DND-41 (cell line): ENCODE measurements at regions not wholly inside any gene's neighbourhood (a gene's known extent, or its start where the extent isn't known, plus 50 kb on each side); places are given as distances from the start of the nearest gene placed in this dataset.

ENCODE experiments used
- ATAC-seq: fragments of 200-7000 bp; cut with Tn5 transposase; 3 replicates; pipeline ENCODE4 v1.9.1; 2021; ENCODE audit warnings: low read depth; ENCODE audit not compliant: insufficient read depth
- DNase-seq: peaks from one replicate; pipeline ENCODE4 v3.0.0-alpha.2; 2020
- H2AFZ ChIP-seq: 2 replicates; pipeline ENCODE4 v1.6.0; 2012; ENCODE audit warnings: low read depth, low read length
- H3K27ac ChIP-seq: 2 replicates; pipeline ENCODE4 v1.5.1; 2012; ENCODE audit warnings: low read length, inconsistent platforms
- H3K27me3 ChIP-seq: fragments of 200-600 bp; sonication (generic); 2 replicates; pipeline ENCODE4 v1.6.0; 2012; ENCODE audit warnings: low read length, mild to moderate bottlenecking, inconsistent platforms; ENCODE audit not compliant: insufficient read depth, poor library complexity
- H3K36me3 ChIP-seq: 2 replicates; pipeline ENCODE4 v1.5.1; 2012; ENCODE audit warnings: low read length, inconsistent platforms; ENCODE audit not compliant: insufficient read depth
- H3K4me1 ChIP-seq: 2 replicates; pipeline ENCODE4 v1.5.1; 2012; ENCODE audit warnings: mild to moderate bottlenecking, low read length; ENCODE audit not compliant: insufficient read depth
- H3K4me2 ChIP-seq: 2 replicates; pipeline ENCODE4 v1.6.0; 2012; ENCODE audit warnings: mild to moderate bottlenecking, moderate library complexity, low read length, inconsistent platforms; ENCODE audit not compliant: insufficient read depth
- H3K4me3 ChIP-seq, 2 experiments: fragments of 200-600 bp in 1 of 2; shearing (Covaris generic) in 1 of 2; 2 replicates each; pipeline ENCODE4 v1.5.1; 2012 to 2016; ENCODE audit warnings: inconsistent platforms in 2 of 2, low read length in 2 of 2, mild to moderate bottlenecking in 2 of 2, low read depth in 1 of 2, moderate library complexity in 1 of 2
- H3K79me2 ChIP-seq: 2 replicates; pipeline ENCODE4 v1.6.0; 2012; ENCODE audit warnings: low read length, inconsistent platforms; ENCODE audit not compliant: insufficient read depth
- H3K9ac ChIP-seq: 2 replicates; pipeline ENCODE4 v1.6.0; 2012; ENCODE audit warnings: low read depth, mild to moderate bottlenecking, inconsistent platforms, low read length, moderate library complexity
- H3K9me3 ChIP-seq: 2 replicates; pipeline ENCODE4 v1.5.1; 2012; ENCODE audit warnings: low read length, moderate library complexity, mild to moderate bottlenecking, inconsistent platforms; ENCODE audit not compliant: insufficient read depth, severe bottlenecking
- H4K20me1 ChIP-seq: 2 replicates; pipeline ENCODE4 v1.6.0; 2012; ENCODE audit warnings: low read length; ENCODE audit not compliant: insufficient read depth
- EZH2 ChIP-seq: IDR thresholded peaks from 3 replicates; pipeline ENCODE4 v1.6.1; 2012; ENCODE audit warnings: borderline replicate concordance, low read depth, mild to moderate bottlenecking, moderate library complexity, low read length, inconsistent platforms; ENCODE audit not compliant: severe bottlenecking
- TF ChIP-seq, protein P1 (sequence below): IDR thresholded peaks from 2 replicates; pipeline ENCODE4 v1.5.1; 2012; ENCODE audit warnings: borderline replicate concordance, low read length, moderate library complexity, mild to moderate bottlenecking; ENCODE audit not compliant: poor library complexity, severe bottlenecking; ENCODE audit errors: extremely low read depth

DNA sequence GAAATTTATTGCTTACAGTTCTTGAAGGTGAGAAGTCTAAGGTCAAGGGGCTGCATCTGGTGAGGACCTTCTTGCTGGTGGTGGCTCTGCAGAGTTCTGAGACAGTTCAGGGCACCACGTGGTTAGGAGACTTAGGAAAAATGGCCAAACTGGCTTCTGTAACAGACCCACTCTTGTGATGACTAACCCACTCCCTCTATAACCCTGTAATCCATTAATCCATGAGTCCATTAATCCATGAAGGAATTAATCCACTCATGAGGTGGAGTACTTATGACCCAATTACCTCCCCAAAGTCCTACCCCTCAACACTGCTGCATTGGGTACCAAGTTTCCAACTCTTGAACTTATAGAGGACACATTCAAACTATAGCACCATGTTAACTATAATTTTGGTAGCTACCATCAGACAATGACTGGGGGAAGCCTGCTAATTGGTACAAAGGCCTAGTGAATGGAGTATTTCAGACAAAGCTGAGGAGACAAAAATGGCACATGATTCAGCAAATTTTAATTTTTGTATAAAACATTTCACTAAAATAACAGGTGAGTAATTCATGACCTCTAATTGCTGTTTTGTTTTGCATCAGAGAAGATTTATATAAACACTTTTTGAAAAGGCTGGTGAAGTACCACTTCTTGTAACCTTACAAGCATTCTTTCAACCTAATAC is 374.1 kb upstream of the TBL1XR1 start:
- no peak overlapping the region for H3K27ac ChIP-seq
- DNase-seq = no peak
- H3K9me3 ChIP-seq = no peaks in the 10 kb centered on the region
- H3K4me1 ChIP-seq = no peaks in the 10 kb centered on the region
- no peak overlapping the region for H2AFZ ChIP-seq
- H3K9ac ChIP-seq = no peak overlapping the region
- TF ChIP-seq, protein P1, sequence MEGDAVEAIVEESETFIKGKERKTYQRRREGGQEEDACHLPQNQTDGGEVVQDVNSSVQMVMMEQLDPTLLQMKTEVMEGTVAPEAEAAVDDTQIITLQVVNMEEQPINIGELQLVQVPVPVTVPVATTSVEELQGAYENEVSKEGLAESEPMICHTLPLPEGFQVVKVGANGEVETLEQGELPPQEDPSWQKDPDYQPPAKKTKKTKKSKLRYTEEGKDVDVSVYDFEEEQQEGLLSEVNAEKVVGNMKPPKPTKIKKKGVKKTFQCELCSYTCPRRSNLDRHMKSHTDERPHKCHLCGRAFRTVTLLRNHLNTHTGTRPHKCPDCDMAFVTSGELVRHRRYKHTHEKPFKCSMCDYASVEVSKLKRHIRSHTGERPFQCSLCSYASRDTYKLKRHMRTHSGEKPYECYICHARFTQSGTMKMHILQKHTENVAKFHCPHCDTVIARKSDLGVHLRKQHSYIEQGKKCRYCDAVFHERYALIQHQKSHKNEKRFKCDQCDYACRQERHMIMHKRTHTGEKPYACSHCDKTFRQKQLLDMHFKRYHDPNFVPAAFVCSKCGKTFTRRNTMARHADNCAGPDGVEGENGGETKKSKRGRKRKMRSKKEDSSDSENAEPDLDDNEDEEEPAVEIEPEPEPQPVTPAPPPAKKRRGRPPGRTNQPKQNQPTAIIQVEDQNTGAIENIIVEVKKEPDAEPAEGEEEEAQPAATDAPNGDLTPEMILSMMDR = no peak
- TF ChIP-seq EZH2 = no peak
- no peak for ATAC-seq
- no peaks in the 10 kb centered on the region for H3K79me2 ChIP-seq
- H3K4me2 ChIP-seq = no peak overlapping the region
- H3K27me3 ChIP-seq = no peaks in the 10 kb centered on the region
- H3K4me3 ChIP-seq = no peak overlapping the region
- H3K36me3 ChIP-seq = no peaks in the 10 kb centered on the region
- H4K20me1 ChIP-seq = no peaks in the 10 kb centered on the region

DNA sequence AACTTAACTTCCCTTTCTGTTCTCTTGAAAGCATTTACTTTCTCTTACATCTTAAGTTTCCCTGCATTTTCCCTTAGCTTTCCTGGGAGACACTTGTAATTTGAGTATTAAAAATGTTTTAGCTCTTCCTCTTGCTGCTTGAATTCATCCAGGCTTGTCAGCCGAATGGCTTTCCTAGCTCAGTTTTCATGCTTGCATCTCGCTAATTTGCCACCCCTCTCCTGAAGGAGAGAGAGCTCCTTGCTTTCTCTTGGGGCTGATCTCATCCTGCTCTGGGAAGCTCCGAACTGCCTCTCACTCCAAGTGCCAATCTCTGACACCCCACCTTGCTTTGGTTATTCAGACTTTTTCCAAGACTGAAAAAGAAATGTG is 374.6 kb upstream of the TBL1XR1 start:
- no peak for TF ChIP-seq EZH2
- TF ChIP-seq, protein P1 = no peak
- Histone ChIP-seq H3K4me2 (no peak overlapping the region), H3K9ac (no peak overlapping the region), H3K27ac (no peak overlapping the region), H3K79me2 (no peaks in the 10 kb centered on the region), H3K27me3 (no peaks in the 10 kb centered on the region), H3K9me3 (no peaks in the 10 kb centered on the region), H3K36me3 (no peaks in the 10 kb centered on the region), H3K4me1 (no peaks in the 10 kb centered on the region), H4K20me1 (no peaks in the 10 kb centered on the region), H2AFZ (no peak overlapping the region), H3K4me3 (no peak overlapping the region)
- DNase-seq (no peak), ATAC-seq (no peak)

DNA sequence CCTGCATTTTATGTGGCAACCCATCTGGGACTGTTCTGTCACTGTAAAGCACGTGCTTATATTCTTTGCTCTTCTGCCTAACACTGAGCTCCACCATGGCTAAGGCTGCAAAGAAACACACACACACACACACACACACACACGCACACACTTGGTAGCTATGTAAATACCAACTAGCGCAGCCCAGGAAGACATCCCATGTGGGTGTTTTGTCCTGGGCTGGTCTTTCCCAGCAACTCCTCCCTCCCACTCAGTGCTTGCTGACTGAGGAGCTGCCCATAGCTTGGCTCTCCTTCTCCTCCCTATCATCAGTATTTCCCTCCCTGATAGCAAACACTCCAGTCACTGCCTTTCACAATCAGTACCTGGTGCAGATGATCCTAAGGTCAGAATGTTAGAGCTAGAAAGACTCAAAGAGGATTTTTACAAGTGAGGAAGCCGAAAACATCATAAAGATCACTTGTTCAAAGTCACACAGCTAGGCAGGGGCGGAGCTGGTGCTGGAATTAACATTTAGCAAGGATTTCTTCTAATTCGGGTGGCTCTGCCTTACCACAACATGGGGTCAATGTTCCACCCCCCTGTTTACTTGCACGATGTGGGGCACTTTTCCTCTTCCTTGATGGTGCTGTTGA is 377.1 kb upstream of the TBL1XR1 start:
- TF ChIP-seq, protein P1 = no peak
- no peak for TF ChIP-seq EZH2
- H4K20me1 ChIP-seq = no peaks in the 10 kb centered on the region
- H3K4me3 ChIP-seq = no peak overlapping the region
- DNase-seq = no peak
- H2AFZ ChIP-seq = no peak overlapping the region
- H3K79me2 ChIP-seq = no peaks in the 10 kb centered on the region
- no peak overlapping the region for H3K9ac ChIP-seq
- H3K36me3 ChIP-seq = no peaks in the 10 kb centered on the region
- no peaks in the 10 kb centered on the region for H3K4me1 ChIP-seq
- H3K9me3 ChIP-seq = no peaks in the 10 kb centered on the region
- H3K27ac ChIP-seq = no peak overlapping the region
- no peak; the same call in 2 of the 3 replicates for ATAC-seq
- no peaks in the 10 kb centered on the region for H3K27me3 ChIP-seq
- H3K4me2 ChIP-seq = no peak overlapping the region
